ENCODE measurements at regions not wholly inside any gene's neighbourhood (a gene's known extent, or its start where the extent isn't known, plus 50 kb on each side); places are given as distances from the start of the nearest gene placed in this dataset.

DNA sequence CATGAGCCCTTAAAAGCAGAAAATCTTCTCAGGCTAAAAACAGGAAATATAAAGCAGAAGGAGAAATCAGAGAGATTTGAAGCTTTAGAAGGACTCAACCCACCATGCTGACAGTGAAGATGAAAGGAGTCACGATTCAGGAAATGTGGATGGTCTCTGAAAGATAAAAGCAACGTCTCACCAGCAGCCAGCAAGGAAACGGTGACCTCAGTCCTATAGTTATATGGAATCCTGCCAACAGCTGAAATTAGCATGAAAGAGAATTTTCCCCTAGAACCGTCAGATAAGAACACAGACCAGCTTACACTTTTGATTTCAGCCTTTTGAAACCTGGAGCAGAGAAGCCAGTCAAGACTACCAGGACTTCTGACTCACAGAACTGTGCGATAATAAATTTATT is 715.7 kb upstream of the HTR2C start:
- intact Hi-C loops (cut with DNase I; ENCODE audit: low total_unique reads) = no loop called here
- Histone ChIP-seq H3K9me3 (no peaks in the 10 kb centered on the region), H3K4me3 (peak overlapping the region in 1 of 8 donors; percentile 12), H3K27me3 (replicated peaks in 1 of 7) (peaks cover 0 to 7% (median 0%) of the 10 kb centered on the region in 7 donors), H3K36me3 (no peaks in the 10 kb centered on the region), H3K4me1 (no peaks in the 10 kb centered on the region), H3K27ac (peak overlapping the region in 2 of 8 donors; percentile 12 to 15)
- no peak for DNase-seq
- TF ChIP-seq CTCF (IDR thresholded peaks at IDR 0.05 in 8 of 11, conservative IDR thresholded peaks at IDR 0.05 in 3 of 11) = no peak
- TF ChIP-seq POLR2AphosphoS5 (IDR thresholded peaks at IDR 0.05) = no peak
- no peak for TF ChIP-seq POLR2A (IDR thresholded peaks at IDR 0.05)
- WGBS, 5 donors = 4 to 19% (median 5%) methylated on average over 5 of the region's 5 CpGs

DNA sequence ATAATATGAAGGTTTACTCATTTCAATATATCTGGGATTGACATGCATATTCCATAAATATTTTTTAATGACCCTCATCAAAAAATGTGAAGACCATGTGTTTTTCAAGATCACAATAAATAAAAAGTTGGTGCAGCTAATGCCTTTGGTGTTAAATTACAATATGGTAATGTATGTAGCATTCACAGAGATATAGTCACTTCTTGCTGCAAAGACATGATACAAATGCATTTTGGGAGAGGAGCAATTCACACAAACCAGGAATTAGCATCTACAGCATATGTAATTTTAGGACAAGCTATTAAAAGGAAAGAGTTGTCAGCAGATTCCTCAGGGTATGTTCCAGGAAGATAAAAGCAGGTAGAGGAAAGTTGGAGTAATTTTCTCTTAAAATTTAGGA is 734.5 kb upstream of the HTR2C start:
- H3K9me3 ChIP-seq = peaks cover 0 to 11% (median 0%) of the 10 kb centered on the region in 8 donors
- no peaks in the 10 kb centered on the region for H3K36me3 ChIP-seq
- no peaks in the 10 kb centered on the region for H3K27me3 ChIP-seq (replicated peaks in 1 of 7)
- intact Hi-C loops (cut with DNase I; ENCODE audit: low total_unique reads) = no loop called here
- no peak for DNase-seq
- H3K4me3 ChIP-seq = no peak overlapping the region
- H3K27ac ChIP-seq = no peak overlapping the region
- H3K4me1 ChIP-seq = no peaks in the 10 kb centered on the region
- no peak for TF ChIP-seq POLR2AphosphoS5 (IDR thresholded peaks at IDR 0.05)
- no peak for TF ChIP-seq CTCF (IDR thresholded peaks at IDR 0.05 in 8 of 11, conservative IDR thresholded peaks at IDR 0.05 in 3 of 11)
- no peak for TF ChIP-seq POLR2A (IDR thresholded peaks at IDR 0.05)

- WGBS, 5 donors = 75 to 88% (median 83%) methylated on average over 8 of the region's 8 CpGs
- no peak for DNase-seq
- no peak overlapping the region for H3K27ac ChIP-seq
- TF ChIP-seq POLR2AphosphoS5 (IDR thresholded peaks at IDR 0.05) (no peak), CTCF (IDR thresholded peaks at IDR 0.05 in 8 of 11, conservative IDR thresholded peaks at IDR 0.05 in 3 of 11) (no peak), POLR2A (IDR thresholded peaks at IDR 0.05) (no peak)
- no peaks in the 10 kb centered on the region for H3K27me3 ChIP-seq (replicated peaks in 1 of 7)
- H3K36me3 ChIP-seq = no peaks in the 10 kb centered on the region
- intact Hi-C loops (cut with DNase I; ENCODE audit: low total_unique reads) = no loop called here
- no peak overlapping the region for H3K4me3 ChIP-seq
- H3K9me3 ChIP-seq = no peaks in the 10 kb centered on the region
- no peaks in the 10 kb centered on the region for H3K4me1 ChIP-seq
These were observed 750.5 kb upstream of the HTR2C start for GRCh38 chrX:113833096-113834055.

DNA sequence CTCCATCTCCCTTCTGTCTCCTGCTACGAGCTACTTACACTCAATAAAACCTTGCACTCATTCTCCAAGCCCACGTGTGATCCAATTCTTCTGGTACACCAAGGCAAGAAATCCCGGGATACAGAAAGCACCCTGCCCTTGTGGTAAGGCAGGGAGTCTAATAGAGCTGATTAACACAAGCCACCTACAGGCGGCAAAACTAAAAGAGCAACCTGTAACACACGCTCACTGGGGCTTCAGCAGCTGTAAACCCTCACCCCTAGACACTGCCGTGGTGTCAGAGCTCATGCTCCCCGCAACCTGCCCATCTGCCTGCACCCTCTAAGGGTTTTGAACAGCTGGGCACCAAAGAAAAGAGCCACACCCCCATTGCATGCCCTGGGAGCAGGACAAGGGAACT is 755.4 kb upstream of the HTR2C start:
- H3K9me3 ChIP-seq = peaks cover 0 to 10% (median 0%) of the 10 kb centered on the region in 8 donors
- no peak for TF ChIP-seq POLR2AphosphoS5 (IDR thresholded peaks at IDR 0.05)
- no peak for TF ChIP-seq CTCF (IDR thresholded peaks at IDR 0.05 in 8 of 11, conservative IDR thresholded peaks at IDR 0.05 in 3 of 11)
- no peak for TF ChIP-seq POLR2A (IDR thresholded peaks at IDR 0.05)
- H3K27ac ChIP-seq = no peak overlapping the region
- intact Hi-C loops (cut with DNase I; ENCODE audit: low total_unique reads) = no loop called here
- DNase-seq = no peak
- H3K27me3 ChIP-seq (replicated peaks in 1 of 7) = no peaks in the 10 kb centered on the region
- H3K36me3 ChIP-seq = no peaks in the 10 kb centered on the region
- H3K4me3 ChIP-seq = no peak overlapping the region
- 54 to 87% (median 84%) methylated on average over 7 of the region's 7 CpGs for WGBS, 5 donors
- no peaks in the 10 kb centered on the region for H3K4me1 ChIP-seq
